Spleen (tissue), 11 donors: ENCODE measurements at regions not wholly inside any gene's neighbourhood (a gene's known extent, or its start where the extent isn't known, plus 50 kb on each side); places are given as distances from the start of the nearest gene placed in this dataset.

Source experiments
- DNase-seq: peaks from one replicate; pipeline ENCODE4 v3.0.0-alpha.2; 2020
- H3K27ac ChIP-seq, 8 donors: fragments of 200-600 bp; sonication (generic) in 7 of 8; 1 replicate in 4 of 8; 2 replicates in 4 of 8; pipeline versions ENCODE4 v1.5.0 to v1.8.0; 2016 to 2021; ENCODE audit warnings: inconsistent platforms in 4 of 8, mild to moderate bottlenecking in 4 of 8, moderate library complexity in 1 of 8
- H3K27me3 ChIP-seq, 7 donors: fragments of 200-600 bp; sonication (generic) in 6 of 7; replicated peaks in 1 of 7; 1 replicate in 4 of 7; 2 replicates in 3 of 7; pipeline versions ENCODE4 v1.5.0 to v1.8.0; 2016 to 2021; ENCODE audit warnings: inconsistent platforms in 3 of 7, mild to moderate bottlenecking in 1 of 7
- H3K36me3 ChIP-seq, 6 donors: fragments of 200-600 bp; sonication (generic) in 5 of 6; 1 replicate in 4 of 6; 2 replicates in 2 of 6; pipeline versions ENCODE4 v1.5.0 to v1.8.0; 2016 to 2021; ENCODE audit warnings: inconsistent platforms in 2 of 6
- H3K4me1 ChIP-seq, 6 donors: fragments of 200-600 bp; sonication (generic) in 5 of 6; 1 replicate in 3 of 6; 2 replicates in 3 of 6; pipeline versions ENCODE4 v1.5.0 to v1.8.0; 2016 to 2021; ENCODE audit warnings: inconsistent platforms in 3 of 6
- H3K4me3 ChIP-seq, 8 donors: fragments of 200-600 bp; sonication (generic) in 7 of 8; 1 replicate in 4 of 8; 2 replicates in 4 of 8; pipeline versions ENCODE4 v1.5.0 to v1.8.0; 2016 to 2021; ENCODE audit warnings: inconsistent platforms in 4 of 8, mild to moderate bottlenecking in 4 of 8, moderate library complexity in 2 of 8
- H3K9me3 ChIP-seq, 8 donors: fragments of 200-600 bp; sonication (generic) in 7 of 8; 1 replicate in 4 of 8; 2 replicates in 4 of 8; pipeline versions ENCODE4 v1.5.0 to v1.8.0; 2016 to 2021; ENCODE audit warnings: inconsistent platforms in 4 of 8
- POLR2A ChIP-seq, 3 donors: fragments of 450-650 bp; IDR thresholded peaks; one replicate each; pipeline ENCODE4 v1.5.1; 2017; ENCODE audit warnings: antibody characterized with exemption in 3 of 3, mild to moderate bottlenecking in 1 of 3
- POLR2AphosphoS5 ChIP-seq, 3 donors: sonication (generic); formaldehyde crosslinking; IDR thresholded peaks; one replicate each; pipeline ENCODE4 v1.5.1; 2017; ENCODE audit warnings: antibody characterized with exemption in 3 of 3
- WGBS, 5 donors: extraction: QIAGEN DNeasy Blood & Tissue Kit in 3 of 5; methylation state at CpG; one replicate each; pipeline versions ENCODE4 v1.1.5 to v1.1.7; 2013 to 2018; 5-methylcytosine and 5-hydroxymethylcytosine counted together
- intact Hi-C: fragments of 100-400 bp; cut with DNase I; formaldehyde crosslinking; loops from one replicate; pipeline ENCODE4 v1.15.0; 2023; ENCODE audit warnings: low total_unique reads
- TF ChIP-seq, protein P1 (sequence below), 11 experiments: fragments of 200-600 bp in 7 of 11; fragments of 450-650 bp in 4 of 11; sonication (generic) in 4 of 11; IDR thresholded peaks in 8 of 11; conservative IDR thresholded peaks in 3 of 11; 1 replicate in 7 of 11; 2 replicates in 4 of 11; pipeline versions ENCODE4 v1.4.0 to v1.8.0; 2016 to 2021; ENCODE audit warnings: antibody characterized with exemption in 11 of 11, inconsistent platforms in 4 of 11, mild to moderate bottlenecking in 1 of 11
- donor health status: healthy with polysubstance abuse.
- donor health status: DM: no; HTN: no; CAD: no; lungs with moderate emphysema.
- donor health status: DM: no; HTN: no; CAD: no.
- donor health status: Bipolar disorder and iron deficiency.
- donor health status: healthy.
- donor health status: DM: no; HTN: no; CAD: no.
- donor health status: DM: yes; HTN: yes; CAD: no.

DNA sequence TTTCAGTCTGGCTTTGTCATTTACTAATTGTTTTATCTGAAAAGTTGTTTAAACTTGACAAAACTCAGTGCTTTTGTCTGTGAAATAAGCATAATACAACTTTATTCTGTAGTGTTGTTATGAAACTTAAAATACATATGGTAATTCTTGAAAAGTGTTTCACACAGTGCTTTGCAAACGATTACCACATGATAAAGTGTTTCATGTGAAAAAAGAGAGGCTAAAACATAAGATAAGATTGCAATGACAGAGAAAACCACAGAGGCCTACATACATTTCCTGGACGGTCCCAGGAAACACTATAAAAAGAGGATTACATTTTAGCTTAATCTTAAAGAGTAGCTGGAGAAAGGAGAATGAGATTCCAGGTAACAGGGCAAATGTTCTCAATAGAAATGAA lies 1934.6 kb upstream of the LRRTM1 start:
- no peak for DNase-seq
- Histone ChIP-seq H3K27ac (no peak overlapping the region), H3K36me3 (no peaks in the 10 kb centered on the region), H3K9me3 (peaks cover 0 to 38% (median 27%) of the 10 kb centered on the region in 8 donors), H3K4me1 (no peaks in the 10 kb centered on the region), H3K27me3 (no peaks in the 10 kb centered on the region), H3K4me3 (no peak overlapping the region)
- intact Hi-C loops = no loop called here
- WGBS, 5 donors = 39 to 51% (median 46%) methylated on average over 2 of the region's 2 CpGs
- TF ChIP-seq POLR2A (IDR thresholded peaks at IDR 0.05) (no peak), POLR2AphosphoS5 (IDR thresholded peaks at IDR 0.05) (no peak)
- TF ChIP-seq, protein P1, sequence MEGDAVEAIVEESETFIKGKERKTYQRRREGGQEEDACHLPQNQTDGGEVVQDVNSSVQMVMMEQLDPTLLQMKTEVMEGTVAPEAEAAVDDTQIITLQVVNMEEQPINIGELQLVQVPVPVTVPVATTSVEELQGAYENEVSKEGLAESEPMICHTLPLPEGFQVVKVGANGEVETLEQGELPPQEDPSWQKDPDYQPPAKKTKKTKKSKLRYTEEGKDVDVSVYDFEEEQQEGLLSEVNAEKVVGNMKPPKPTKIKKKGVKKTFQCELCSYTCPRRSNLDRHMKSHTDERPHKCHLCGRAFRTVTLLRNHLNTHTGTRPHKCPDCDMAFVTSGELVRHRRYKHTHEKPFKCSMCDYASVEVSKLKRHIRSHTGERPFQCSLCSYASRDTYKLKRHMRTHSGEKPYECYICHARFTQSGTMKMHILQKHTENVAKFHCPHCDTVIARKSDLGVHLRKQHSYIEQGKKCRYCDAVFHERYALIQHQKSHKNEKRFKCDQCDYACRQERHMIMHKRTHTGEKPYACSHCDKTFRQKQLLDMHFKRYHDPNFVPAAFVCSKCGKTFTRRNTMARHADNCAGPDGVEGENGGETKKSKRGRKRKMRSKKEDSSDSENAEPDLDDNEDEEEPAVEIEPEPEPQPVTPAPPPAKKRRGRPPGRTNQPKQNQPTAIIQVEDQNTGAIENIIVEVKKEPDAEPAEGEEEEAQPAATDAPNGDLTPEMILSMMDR (IDR thresholded peaks at IDR 0.05 in 8 of 11, conservative IDR thresholded peaks at IDR 0.05 in 3 of 11) = no peak

DNA sequence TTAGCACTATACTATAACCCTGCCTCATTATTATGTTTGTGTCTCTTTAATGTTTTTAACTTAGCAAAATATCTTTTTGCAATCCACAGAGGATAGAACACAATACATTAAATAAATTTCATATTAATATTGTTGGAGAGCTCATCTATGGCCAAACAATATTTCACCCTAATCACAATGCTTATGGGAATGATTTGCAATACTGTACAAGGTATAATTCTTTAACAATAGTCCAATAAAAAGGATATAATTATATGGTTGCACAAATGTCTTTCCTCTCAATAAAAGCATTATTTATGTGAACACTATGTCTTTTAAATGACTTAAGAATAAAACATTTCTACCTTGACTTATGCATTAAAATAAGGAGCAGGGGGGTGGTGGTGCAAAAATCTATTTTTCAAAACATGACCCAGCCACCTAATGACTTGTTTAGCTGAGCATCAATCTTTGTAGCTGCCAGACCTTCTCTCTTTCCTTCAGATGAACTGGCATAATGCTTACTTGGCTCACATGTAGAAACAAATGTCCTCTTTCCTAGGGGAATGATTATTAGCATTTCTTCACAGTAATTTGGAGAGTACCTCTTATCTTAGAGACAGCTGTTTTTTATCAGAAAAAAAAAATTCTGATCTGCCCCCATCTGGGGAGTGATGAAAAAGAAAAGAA lies 1933.6 kb upstream of the LRRTM1 start:
- Histone ChIP-seq H3K27me3 (no peaks in the 10 kb centered on the region), H3K9me3 (peaks cover 0 to 43% (median 25%) of the 10 kb centered on the region in 8 donors), H3K4me1 (no peaks in the 10 kb centered on the region), H3K36me3 (no peaks in the 10 kb centered on the region), H3K4me3 (no peak overlapping the region), H3K27ac (no peak overlapping the region)
- TF ChIP-seq POLR2AphosphoS5 (IDR thresholded peaks at IDR 0.05) (no peak), POLR2A (IDR thresholded peaks at IDR 0.05) (no peak)
- TF ChIP-seq, protein P1 (IDR thresholded peaks at IDR 0.05 in 8 of 11, conservative IDR thresholded peaks at IDR 0.05 in 3 of 11) = no peak
- no peak for DNase-seq
- intact Hi-C loops = no loop called here

DNA sequence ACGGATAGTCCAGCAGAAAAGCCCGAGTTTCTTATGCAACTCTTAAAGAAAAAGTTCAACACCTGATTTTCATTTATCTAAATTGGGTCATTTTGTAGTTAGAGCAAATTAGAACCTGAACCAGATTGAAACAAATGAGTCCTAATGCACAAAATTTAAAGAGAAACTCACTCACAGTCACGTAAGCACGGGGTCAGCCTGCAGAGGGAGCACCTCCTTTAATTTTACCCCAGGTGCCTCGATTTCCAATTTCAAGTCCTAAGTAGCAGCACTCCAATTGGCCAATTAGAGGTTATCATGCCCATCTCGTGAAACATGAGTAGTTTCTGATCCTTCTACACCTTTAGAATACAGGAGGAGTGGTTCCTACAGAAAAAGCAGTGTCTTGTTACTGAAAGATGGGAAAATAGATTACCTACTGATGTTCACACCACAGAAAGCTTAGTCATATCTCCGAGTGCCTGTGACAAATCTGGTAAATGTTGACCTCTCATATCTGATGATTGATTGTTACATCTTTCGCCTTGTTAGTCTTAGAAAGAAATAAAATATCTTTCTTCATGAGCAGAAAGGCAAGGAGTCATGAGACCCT lies 1929.8 kb upstream of the LRRTM1 start:
- Histone ChIP-seq H3K9me3 (peaks cover 0 to 21% (median 7%) of the 10 kb centered on the region in 8 donors), H3K4me3 (no peak overlapping the region), H3K36me3 (no peaks in the 10 kb centered on the region), H3K27me3 (no peaks in the 10 kb centered on the region), H3K27ac (no peak overlapping the region), H3K4me1 (no peaks in the 10 kb centered on the region)
- WGBS, 5 donors = 74 to 84% (median 78%) methylated on average over 8 of the region's 8 CpGs
- intact Hi-C loops = no loop called here
- TF ChIP-seq POLR2A (IDR thresholded peaks at IDR 0.05) (no peak), POLR2AphosphoS5 (IDR thresholded peaks at IDR 0.05) (no peak)
- TF ChIP-seq, protein P1 (IDR thresholded peaks at IDR 0.05 in 8 of 11, conservative IDR thresholded peaks at IDR 0.05 in 3 of 11) = no peak
- no peak for DNase-seq

DNA sequence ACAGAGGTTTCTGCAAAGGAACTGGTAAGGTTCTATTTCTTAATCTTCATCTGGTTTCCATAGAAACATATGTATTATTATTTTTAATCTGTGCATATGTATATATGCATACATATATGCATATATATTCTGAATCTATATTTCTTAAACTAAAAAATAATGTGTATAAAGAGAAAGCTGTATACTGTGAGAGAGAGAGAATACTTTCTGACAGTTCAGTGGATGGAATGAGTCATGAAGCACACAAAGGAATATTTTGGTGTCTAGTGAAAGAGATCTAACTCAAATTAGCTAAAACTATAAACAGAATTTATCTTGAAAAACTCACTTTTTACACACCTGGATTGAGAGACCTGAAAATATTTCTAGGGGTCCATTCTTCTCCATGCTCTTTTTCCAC lies 1929.3 kb upstream of the LRRTM1 start:
- H3K4me1 ChIP-seq = no peaks in the 10 kb centered on the region
- no peak for DNase-seq
- no peak overlapping the region for H3K27ac ChIP-seq
- H3K27me3 ChIP-seq = no peaks in the 10 kb centered on the region
- no peaks in the 10 kb centered on the region for H3K36me3 ChIP-seq
- TF ChIP-seq POLR2AphosphoS5 (IDR thresholded peaks at IDR 0.05) (no peak), POLR2A (IDR thresholded peaks at IDR 0.05) (no peak)
- TF ChIP-seq, protein P1 (IDR thresholded peaks at IDR 0.05 in 8 of 11, conservative IDR thresholded peaks at IDR 0.05 in 3 of 11) = no peak
- intact Hi-C loops = no loop called here
- peaks cover 0 to 22% (median 7%) of the 10 kb centered on the region in 8 donors for H3K9me3 ChIP-seq
- no peak overlapping the region for H3K4me3 ChIP-seq
